GM13976 (cell line): ENCODE measurements at regions not wholly inside any gene's neighbourhood (a gene's known extent, or its start where the extent isn't known, plus 50 kb on each side); places are given as distances from the start of the nearest gene placed in this dataset.

Source experiments
- DNase-seq: peaks from one replicate; pipeline ENCODE4 v3.0.0; 2012; ENCODE audit warnings: low spot score
- CTCF ChIP-seq: IDR thresholded peaks from 2 replicates; pipeline ENCODE4 v1.5.1; 2012; ENCODE audit warnings: borderline replicate concordance, mild to moderate bottlenecking; ENCODE audit not compliant: insufficient read depth; ENCODE audit errors: extremely low read depth, missing control alignments, control extremely low read depth
- in situ Hi-C: fragments of 300-500 bp; cut with MboI; formaldehyde crosslinking; loops from one replicate; pipeline ENCODE4 v1.12.0; 2022; ENCODE audit warnings: low sequenced_read_pairs, mixed read lengths, inconsistent platforms; ENCODE audit not compliant: unreplicated experiment

- TF ChIP-seq CTCF, result no peak
- in situ Hi-C loops, result no loop called here
- no peak for DNase-seq
These were observed 425.3 kb downstream of the SPRY1 start for GRCh38 chr4:123821861-123822260.

- in situ Hi-C loops, result no loop called here
- TF ChIP-seq CTCF, result no peak
These were observed 425.8 kb downstream of the SPRY1 start for GRCh38 chr4:123822353-123822752.

GRCh38 chr4:123823244-123823643, 426.6 kb downstream of the SPRY1 start:
- in situ Hi-C loops, result no loop called here
- no peak for DNase-seq

More at GRCh38 chr4:123822353-123822752, 425.8 kb downstream of the SPRY1 start:
- no peak for DNase-seq

GRCh38 chr4:123824524-123824923, 427.9 kb downstream of the SPRY1 start:
- in situ Hi-C loops, result no loop called here
- DNase-seq, result no peak
- TF ChIP-seq CTCF, result no peak

More at GRCh38 chr4:123823244-123823643, 426.6 kb downstream of the SPRY1 start:
- TF ChIP-seq CTCF, result no peak

- no peak for TF ChIP-seq CTCF
- no peak for DNase-seq
- in situ Hi-C loops, result no loop called here
These were observed 429.1 kb downstream of the SPRY1 start for GRCh38 chr4:123825596-123826291.

GRCh38 chr4:123826896-123827295, 430.3 kb downstream of the SPRY1 start:
- no peak for DNase-seq

More at GRCh38 chr4:123826896-123827295, 430.3 kb downstream of the SPRY1 start:
- in situ Hi-C loops, result no loop called here
- TF ChIP-seq CTCF, result no peak
